ENCODE measurements at regions not wholly inside any gene's neighbourhood (a gene's known extent, or its start where the extent isn't known, plus 50 kb on each side); places are given as distances from the start of the nearest gene placed in this dataset.
"Not testable (repeated sequence)": the region's sequence is repeated elsewhere in the genome, so short reads cannot be mapped to it uniquely, and the experiment has no call there.

GRCh38 chr2:208791257-208791656 is 384.7 kb downstream of the PTH2R start:
- TF ChIP-seq POLR2A (IDR thresholded peaks at IDR 0.05; ENCODE audit: low read depth, low read length) (no peak), TAF1 (IDR thresholded peaks at IDR 0.05; ENCODE audit: borderline replicate concordance, low read depth, low read length) (no peak), POLR2AphosphoS5 (IDR thresholded peaks at IDR 0.05; ENCODE audit: low read depth, low read length) (no peak)
- no peak for FAIRE-seq
- DNase-seq (ENCODE audit: insufficient read length) = no peak

DNA sequence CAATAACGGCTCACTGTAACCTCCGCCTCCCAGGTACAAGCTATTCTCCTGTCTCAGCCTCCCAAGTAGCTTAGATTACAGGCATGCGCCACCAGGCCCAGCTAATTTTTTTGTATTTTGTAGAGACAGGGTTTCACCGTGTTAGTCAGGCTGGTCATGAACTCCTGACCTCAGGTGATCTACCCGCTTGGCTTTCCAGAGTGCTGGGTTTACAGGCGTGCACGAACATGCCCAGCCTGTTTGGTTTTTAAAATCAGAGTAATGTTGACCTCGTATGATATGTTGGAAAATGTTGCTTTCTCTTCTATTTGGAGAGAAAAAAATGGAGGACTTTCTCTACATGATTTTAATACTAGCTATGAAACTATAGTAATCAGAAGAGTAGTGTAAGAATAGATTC is 386.2 kb downstream of the PTH2R start:
- no peak for FAIRE-seq
- TF ChIP-seq POLR2A (IDR thresholded peaks at IDR 0.05; ENCODE audit: low read depth, low read length) (no peak), TAF1 (IDR thresholded peaks at IDR 0.05; ENCODE audit: borderline replicate concordance, low read depth, low read length) (no peak), POLR2AphosphoS5 (IDR thresholded peaks at IDR 0.05; ENCODE audit: low read depth, low read length) (no peak)
- DNase-seq (ENCODE audit: insufficient read length) = no peak

GRCh38 chr2:208793434-208793833 is 386.8 kb downstream of the PTH2R start:
- no peak for DNase-seq (ENCODE audit: insufficient read length)
- TF ChIP-seq POLR2A (IDR thresholded peaks at IDR 0.05; ENCODE audit: low read depth, low read length) (no peak), TAF1 (IDR thresholded peaks at IDR 0.05; ENCODE audit: borderline replicate concordance, low read depth, low read length) (no peak), POLR2AphosphoS5 (IDR thresholded peaks at IDR 0.05; ENCODE audit: low read depth, low read length) (no peak)
- no peak for FAIRE-seq

DNA sequence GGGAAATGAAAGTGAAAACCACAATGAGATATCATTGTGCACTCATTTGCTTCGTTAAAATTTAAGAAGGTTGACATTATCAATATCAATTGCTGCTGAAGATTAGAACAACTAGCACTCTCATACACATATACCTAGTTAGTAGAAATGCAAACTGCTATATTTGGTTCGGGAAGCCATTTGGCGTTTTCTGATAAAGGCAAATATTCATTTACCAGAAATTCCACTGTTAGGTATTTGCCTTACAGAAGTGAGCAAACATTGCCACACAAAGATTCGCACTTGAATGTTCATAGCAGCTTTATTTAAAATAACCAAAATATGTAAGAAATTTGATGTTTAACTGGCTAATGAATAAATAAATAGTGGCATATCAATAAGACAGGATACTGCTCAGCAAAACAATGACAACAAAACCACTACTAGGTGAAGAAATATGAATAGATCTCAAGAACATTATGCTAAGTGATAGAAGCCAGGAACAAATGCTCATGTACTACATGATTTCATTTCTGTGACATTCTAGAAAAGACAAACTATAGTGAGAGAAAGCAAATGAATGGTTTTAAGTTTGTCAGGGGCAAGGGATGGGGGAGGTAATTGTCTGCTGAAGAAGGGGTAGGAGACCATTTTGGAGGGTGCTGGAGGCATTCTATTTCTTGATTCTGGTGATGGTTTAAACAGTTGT is 387.8 kb downstream of the PTH2R start:
- no peak for TF ChIP-seq POLR2A (IDR thresholded peaks at IDR 0.05; ENCODE audit: low read depth, low read length)
- no peak for TF ChIP-seq TAF1 (IDR thresholded peaks at IDR 0.05; ENCODE audit: borderline replicate concordance, low read depth, low read length)
- no peak for TF ChIP-seq POLR2AphosphoS5 (IDR thresholded peaks at IDR 0.05; ENCODE audit: low read depth, low read length)
- no peak for FAIRE-seq
- DNase-seq (ENCODE audit: insufficient read length) = no peak

DNA sequence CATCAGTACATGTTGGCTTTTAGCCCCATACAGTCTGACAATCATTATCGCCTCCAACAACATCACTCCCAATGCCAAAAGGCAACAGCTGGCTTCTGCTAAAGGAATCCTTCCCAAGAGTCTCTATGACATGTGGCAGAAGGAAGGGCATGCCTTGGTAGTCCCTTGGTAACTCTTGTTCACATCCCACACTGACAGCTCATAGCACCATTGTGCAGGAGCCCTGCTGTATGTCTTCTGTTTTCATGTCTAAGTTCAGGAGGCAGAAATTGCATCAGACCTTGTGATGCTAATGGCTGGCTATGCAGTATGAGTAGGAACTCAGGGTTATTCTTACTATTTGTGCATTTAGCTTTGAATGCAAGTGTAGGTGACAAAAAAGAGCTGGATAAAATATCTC is 392.1 kb downstream of the PTH2R start:
- FAIRE-seq = no peak
- no peak for TF ChIP-seq TAF1 (IDR thresholded peaks at IDR 0.05; ENCODE audit: borderline replicate concordance, low read depth, low read length)
- no peak for TF ChIP-seq POLR2AphosphoS5 (IDR thresholded peaks at IDR 0.05; ENCODE audit: low read depth, low read length)
- no peak for TF ChIP-seq POLR2A (IDR thresholded peaks at IDR 0.05; ENCODE audit: low read depth, low read length)
- no peak for DNase-seq (ENCODE audit: insufficient read length)

GRCh38 chr2:208799397-208799796 is 392.8 kb downstream of the PTH2R start:
- no peak for DNase-seq (ENCODE audit: insufficient read length)
- TF ChIP-seq POLR2AphosphoS5 (IDR thresholded peaks at IDR 0.05; ENCODE audit: low read depth, low read length) = no peak
- no peak for TF ChIP-seq TAF1 (IDR thresholded peaks at IDR 0.05; ENCODE audit: borderline replicate concordance, low read depth, low read length)
- no peak for TF ChIP-seq POLR2A (IDR thresholded peaks at IDR 0.05; ENCODE audit: low read depth, low read length)
- FAIRE-seq = no peak

DNA sequence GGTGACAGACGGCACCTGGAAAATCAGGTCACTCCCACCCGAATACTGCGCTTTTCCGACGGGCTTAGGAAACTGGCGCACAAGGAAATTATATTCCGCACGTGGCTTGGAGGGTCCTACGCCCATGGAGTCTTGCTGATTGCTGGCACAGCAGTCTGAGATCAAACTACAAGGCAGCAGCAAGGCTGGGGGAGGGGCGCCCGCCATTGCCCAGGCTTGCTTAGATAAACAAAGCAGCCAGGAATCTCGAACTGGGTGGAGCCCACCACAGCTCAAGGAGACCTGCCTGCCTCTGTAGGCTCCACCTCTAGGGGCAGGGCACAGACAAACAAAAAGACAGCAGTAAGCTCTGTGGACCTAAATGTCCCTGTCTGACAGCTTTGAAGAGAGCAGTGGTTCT is 394.3 kb downstream of the PTH2R start:
- FAIRE-seq; DNase-seq (ENCODE audit: insufficient read length): not testable (repeated sequence)

GRCh38 chr2:208807756-208808155 is 401.2 kb downstream of the PTH2R start:
- DNase-seq (ENCODE audit: insufficient read length) (no peak), FAIRE-seq (no peak)
- no peak for TF ChIP-seq POLR2A (IDR thresholded peaks at IDR 0.05; ENCODE audit: low read depth, low read length)

DNA sequence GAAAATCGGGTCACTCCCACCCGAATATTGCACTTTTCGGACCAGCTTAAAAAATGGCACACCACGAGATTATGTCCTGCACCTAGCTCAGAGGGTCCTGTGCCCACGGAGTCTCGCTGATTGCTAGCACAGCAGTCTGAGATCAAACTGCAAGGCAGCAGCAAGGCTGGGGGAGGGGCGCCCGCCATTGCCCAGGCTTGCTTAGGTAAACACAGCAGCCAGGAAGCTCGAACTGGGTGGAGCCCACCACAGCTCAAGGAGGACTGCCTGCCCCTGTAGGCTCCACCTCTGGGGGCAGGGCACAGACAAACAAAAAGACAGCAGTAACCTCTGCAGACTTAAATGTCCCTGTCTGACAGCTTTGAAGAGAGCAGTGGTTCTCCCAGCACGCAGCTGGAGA is 405.3 kb downstream of the PTH2R start:
- DNase-seq (ENCODE audit: insufficient read length); FAIRE-seq: not testable (repeated sequence)

DNA sequence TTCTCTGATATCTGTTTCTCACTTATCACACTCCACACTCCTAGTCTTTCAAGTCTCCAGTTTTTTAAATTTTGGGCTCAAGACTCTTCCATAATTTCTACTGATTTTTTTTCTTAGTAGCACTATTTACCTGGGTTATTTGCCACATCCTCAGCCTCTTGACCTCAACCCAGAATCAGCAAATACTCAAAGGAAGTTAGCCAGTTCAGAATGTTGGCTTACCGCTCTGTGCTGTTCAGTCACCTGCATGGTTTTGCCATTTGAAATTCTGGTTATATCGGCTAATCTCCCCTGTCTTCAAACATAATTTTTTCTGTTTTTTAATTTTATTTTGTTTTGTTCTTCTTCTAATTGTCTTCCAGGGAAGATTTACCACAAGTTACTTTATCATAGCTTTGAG is 412.6 kb downstream of the PTH2R start:
- no peak for FAIRE-seq
- no peak for TF ChIP-seq POLR2AphosphoS5 (IDR thresholded peaks at IDR 0.05; ENCODE audit: low read depth, low read length)
- no peak for TF ChIP-seq POLR2A (IDR thresholded peaks at IDR 0.05; ENCODE audit: low read depth, low read length)
- TF ChIP-seq TAF1 (IDR thresholded peaks at IDR 0.05; ENCODE audit: borderline replicate concordance, low read depth, low read length) = no peak

GRCh38 chr2:208820014-208820688 is 413.6 kb downstream of the PTH2R start:
- DNase-seq (ENCODE audit: insufficient read length) (no peak), FAIRE-seq (peak; percentile 60)
- TF ChIP-seq POLR2A (IDR thresholded peaks at IDR 0.05; ENCODE audit: low read depth, low read length) (no peak), TAF1 (IDR thresholded peaks at IDR 0.05; ENCODE audit: borderline replicate concordance, low read depth, low read length) (no peak), POLR2AphosphoS5 (IDR thresholded peaks at IDR 0.05; ENCODE audit: low read depth, low read length) (no peak)

More for the DNA sequence above, 412.6 kb downstream of the PTH2R start:
- DNase-seq (ENCODE audit: insufficient read length) = no peak

DNA sequence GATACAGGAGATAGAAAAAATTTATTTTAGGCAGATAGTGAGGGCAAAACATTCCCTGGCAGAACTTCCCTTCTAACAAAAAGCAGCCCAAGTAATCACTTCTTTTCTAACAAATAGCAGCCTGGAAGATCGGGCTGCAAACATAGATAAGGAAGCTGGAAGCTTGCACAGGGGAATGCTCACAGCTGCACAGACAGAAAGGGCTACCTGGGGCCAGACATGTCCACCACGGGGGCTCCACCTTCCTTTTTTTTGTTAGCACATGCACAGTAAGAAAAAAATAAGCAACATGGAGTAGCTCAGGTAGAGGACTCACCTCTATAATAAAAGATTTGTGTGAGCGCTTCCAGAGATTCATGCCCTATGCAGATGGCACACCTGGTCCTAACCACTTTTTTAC is 420.5 kb downstream of the PTH2R start:
- no peak for FAIRE-seq
- TF ChIP-seq TAF1 (IDR thresholded peaks at IDR 0.05; ENCODE audit: borderline replicate concordance, low read depth, low read length) (no peak), POLR2AphosphoS5 (IDR thresholded peaks at IDR 0.05; ENCODE audit: low read depth, low read length) (no peak), POLR2A (IDR thresholded peaks at IDR 0.05; ENCODE audit: low read depth, low read length) (no peak)
- DNase-seq (ENCODE audit: insufficient read length) = no peak

Measured in GM12892 (cell line).